T47D (cell line): ENCODE measurements at regions not wholly inside any gene's neighbourhood (a gene's known extent, or its start where the extent isn't known, plus 50 kb on each side); places are given as distances from the start of the nearest gene placed in this dataset.

ENCODE experiments used
- DNase-seq, 2 experiments: peaks; one replicate each; pipeline versions ENCODE4 v3.0.0 to v3.0.0-alpha.2; 2011 to 2012; ENCODE audit warnings: low read depth in 1 of 2, low spot score in 1 of 2
- JUND ChIP-seq: IDR thresholded peaks from 2 replicates; pipeline ENCODE4 v1.6.1; 2012; ENCODE audit warnings: low read depth
- in situ Hi-C: cut with HindIII; loops from 2 replicates; pipeline ENCODE4 v1.10.0; 2016; ENCODE audit warnings: low sequenced_read_pairs, low pct_unique_long_range_greater_than_20kb

- in situ Hi-C loops = no loop called here
- no peak for TF ChIP-seq JUND
- DNase-seq = no peak
These were observed 115.8 kb upstream of the RPS23 start for GRCh38 chr5:82393951-82394350.

- DNase-seq = no peak
- TF ChIP-seq JUND = no peak
- in situ Hi-C loops = no loop called here
These were observed 111.9 kb upstream of the RPS23 start for GRCh38 chr5:82390088-82390487.

DNA sequence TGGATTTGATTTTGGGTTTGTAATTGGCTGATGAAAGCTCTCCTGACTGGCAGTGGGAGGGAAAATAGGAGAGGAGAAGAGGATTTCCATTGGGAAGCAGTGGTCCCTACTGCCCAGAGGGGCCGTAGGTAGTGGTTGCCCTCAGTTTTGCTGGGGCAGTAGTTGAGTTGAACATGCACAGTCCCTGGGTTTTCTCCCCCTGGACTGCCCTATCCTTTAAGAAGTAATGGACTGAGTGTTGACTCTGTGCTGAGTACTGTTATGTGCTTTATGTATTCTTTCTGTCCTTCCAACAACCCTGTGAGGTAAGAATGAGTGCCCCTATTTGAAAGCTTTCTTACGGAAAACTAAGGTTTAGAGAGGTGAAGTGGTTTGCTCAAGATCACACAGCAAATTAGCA, 111.2 kb upstream of the RPS23 start:
- no peak for TF ChIP-seq JUND
- in situ Hi-C loops = no loop called here
- DNase-seq = no peak

DNA sequence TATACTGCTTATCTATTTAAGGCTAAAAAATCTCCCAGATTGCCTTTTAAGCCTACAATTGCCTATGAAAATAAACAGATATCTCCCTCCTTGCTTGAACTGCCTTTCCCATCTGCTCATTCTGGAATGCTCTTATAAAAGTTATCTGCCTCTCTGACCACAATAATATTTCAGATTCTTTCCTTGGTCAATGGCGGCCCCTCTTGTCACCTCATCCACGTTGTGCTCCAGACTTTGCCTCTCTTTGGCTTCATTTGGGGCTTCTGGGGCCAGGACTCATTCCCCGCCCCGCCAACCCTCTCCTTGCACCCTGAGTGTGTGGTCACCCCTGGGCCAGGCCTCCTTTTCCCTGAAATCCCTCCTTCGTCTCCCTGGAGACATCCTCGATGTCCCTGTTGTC, 110.0 kb upstream of the RPS23 start:
- in situ Hi-C loops = no loop called here
- no peak for DNase-seq
- TF ChIP-seq JUND = no peak

DNA sequence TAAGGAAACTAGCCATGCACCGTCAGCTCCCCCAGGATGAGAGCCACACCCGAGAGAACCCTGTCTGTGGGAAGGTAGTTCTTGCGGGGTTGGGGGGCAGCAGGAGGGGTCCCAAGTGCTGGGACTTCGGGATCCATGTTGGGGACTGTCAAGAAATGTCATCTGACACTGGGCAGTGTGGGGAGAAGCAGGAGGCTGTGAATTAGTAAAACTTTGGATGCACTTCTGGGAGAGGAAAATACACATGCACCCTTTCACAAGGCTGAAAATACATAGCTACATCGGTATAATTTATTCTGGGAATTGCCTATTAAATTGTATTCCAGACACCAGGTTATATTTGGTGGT, 109.6 kb upstream of the RPS23 start:
- no peak for DNase-seq
- TF ChIP-seq JUND = no peak
- in situ Hi-C loops = no loop called here

DNA sequence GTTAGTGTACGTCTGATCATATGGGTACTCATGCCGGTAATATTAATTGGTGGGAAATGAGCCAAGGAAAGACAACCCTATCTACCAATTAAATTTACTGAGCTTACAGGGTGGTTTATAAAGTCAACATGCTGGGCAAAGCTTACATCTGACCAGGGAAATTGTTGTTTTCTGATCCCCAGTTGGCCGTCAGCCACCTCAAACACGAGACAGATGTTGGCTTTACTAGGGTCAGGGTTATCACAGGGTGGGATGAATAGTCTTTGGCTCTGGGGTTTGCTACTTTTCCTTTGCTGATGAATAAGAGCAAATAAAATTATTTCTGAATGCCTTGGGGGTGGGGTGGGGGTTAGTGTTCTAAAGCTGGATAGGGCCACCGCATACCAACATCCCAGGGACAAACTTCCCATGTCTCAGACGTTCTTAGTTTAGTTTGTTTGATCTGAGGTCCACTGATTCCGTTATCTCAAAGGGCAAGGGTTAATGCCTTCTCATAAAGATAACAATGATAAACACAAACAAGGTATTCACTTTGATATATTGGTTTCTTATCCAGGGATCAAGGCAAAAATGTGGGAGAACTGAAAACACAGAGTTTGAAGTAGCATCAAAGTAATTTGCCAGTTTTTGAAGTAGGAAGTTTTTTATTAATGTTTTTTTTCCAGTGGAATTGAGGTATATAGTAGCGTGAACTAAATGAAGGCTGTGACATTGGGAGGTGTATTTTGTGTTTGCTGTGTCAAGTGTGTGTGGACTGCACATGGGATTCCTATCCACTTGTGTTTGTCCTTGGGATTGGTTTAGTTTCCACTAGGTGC, 109.1 kb upstream of the RPS23 start:
- no peak for DNase-seq
- in situ Hi-C loops = no loop called here
- no peak for TF ChIP-seq JUND

DNA sequence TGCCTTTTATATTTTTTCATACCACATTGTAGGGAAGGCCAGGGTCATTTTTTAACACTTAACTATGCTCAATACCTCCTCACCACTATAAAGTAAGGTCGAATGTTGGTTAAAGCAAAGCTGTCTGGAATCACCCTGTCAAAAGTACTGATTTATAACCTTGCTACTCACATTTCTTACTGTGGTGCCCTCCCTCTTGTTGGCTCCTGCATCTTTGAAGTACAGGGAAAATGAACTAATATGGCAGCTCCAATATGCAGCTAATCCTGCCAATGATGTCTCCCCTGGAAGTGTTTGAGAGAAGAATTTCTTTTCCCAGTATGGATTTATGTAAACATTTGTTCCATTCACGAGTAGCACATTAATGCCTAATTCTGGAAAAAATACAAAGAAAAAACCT, 108.4 kb upstream of the RPS23 start:
- no peak for TF ChIP-seq JUND
- in situ Hi-C loops = no loop called here
- no peak for DNase-seq

GRCh38 chr5:82384034-82384750, 106.0 kb upstream of the RPS23 start:
- TF ChIP-seq JUND = no peak
- in situ Hi-C loops = no loop called here
- no peak for DNase-seq

DNA sequence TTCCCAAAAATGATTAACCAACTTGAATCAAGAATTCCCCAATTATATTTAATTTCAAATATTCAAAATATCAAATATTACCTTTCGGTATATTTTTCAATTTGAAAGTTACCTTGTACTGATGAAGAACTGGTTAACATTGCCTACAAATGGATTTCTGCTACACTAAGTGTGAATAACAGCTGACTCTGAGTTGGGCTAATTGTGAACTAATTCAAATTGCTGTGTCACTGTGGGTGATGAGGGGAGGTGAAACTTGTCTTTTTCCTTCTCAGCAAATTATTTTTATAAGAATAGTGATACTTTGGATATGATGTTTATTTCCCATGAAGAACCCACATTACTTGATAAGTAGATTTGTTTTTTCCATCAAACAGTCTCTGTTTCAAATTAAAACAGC, 103.4 kb upstream of the RPS23 start:
- no peak for DNase-seq
- in situ Hi-C loops = no loop called here
- no peak for TF ChIP-seq JUND

- DNase-seq = no peak
- TF ChIP-seq JUND = no peak
- in situ Hi-C loops = no loop called here
These were observed 98.2 kb upstream of the RPS23 start for GRCh38 chr5:82376307-82376706.

GRCh38 chr5:82375488-82376244, 97.5 kb upstream of the RPS23 start:
- no peak for TF ChIP-seq JUND
- no peak for DNase-seq
- in situ Hi-C loops = no loop called here

- no peak for DNase-seq
- in situ Hi-C loops = no loop called here
- TF ChIP-seq JUND = no peak
These were observed 96.5 kb upstream of the RPS23 start for GRCh38 chr5:82374637-82375036.

DNA sequence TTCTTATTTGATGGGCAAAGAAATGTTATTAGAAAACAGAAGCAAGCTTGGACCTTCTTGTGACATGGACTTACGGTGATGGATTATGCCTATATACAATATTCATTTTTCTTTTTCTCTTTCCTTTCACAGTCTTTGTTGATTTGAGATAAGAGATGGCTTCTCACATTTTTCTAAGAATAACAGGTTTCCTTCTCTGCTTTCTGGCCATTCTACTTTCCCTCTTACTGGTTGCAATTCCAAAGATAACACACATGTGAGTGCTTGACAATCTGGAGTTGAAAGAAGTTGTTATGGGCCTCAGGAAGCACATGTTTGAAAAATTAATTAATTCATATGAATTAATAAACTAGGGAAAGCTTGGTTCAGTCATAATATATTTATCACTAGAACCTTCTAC, 89.8 kb upstream of the RPS23 start:
- in situ Hi-C loops = no loop called here

More for the DNA sequence above, 89.8 kb upstream of the RPS23 start:
- no peak for DNase-seq
- TF ChIP-seq JUND = no peak
